Activated B cell treated with CpG ODN at 0.5 μM for 24 hours (primary cell): ENCODE measurements at regions not wholly inside any gene's neighbourhood (a gene's known extent, or its start where the extent isn't known, plus 50 kb on each side); places are given as distances from the start of the nearest gene placed in this dataset.
"Not testable (repeated sequence)": the region's sequence is repeated elsewhere in the genome, so short reads cannot be mapped to it uniquely, and the experiment has no call there.

ENCODE experiments used
- ATAC-seq: fragments of 200-7000 bp; cut with Tn5 transposase; one replicate; pipeline ENCODE4 v1.10.0; 2021; ENCODE audit warnings: low read depth, mild to moderate bottlenecking, moderate library complexity
- CTCF ChIA-PET: fragments of 350-600 bp; sonication (Branson Sonifier 250); formaldehyde crosslinking; loops from one replicate; lab custom pipeline; 2021; ENCODE audit warnings: antibody characterized with exemption; lab: Charles Lee
- POLR2A ChIA-PET: fragments of 350-600 bp; sonication (Branson Sonifier 250); formaldehyde crosslinking; loops from one replicate; lab custom pipeline; 2021; ENCODE audit warnings: antibody characterized with exemption; lab: Charles Lee
- DNase-seq: peaks from one replicate; pipeline ENCODE4 v3.0.0; 2022
- H3K27ac Mint-ChIP-seq: one replicate; pipeline ENCODE4 v1.8.0; 2020; ENCODE audit warnings: mixed read lengths
- H3K27me3 Mint-ChIP-seq: one replicate; pipeline ENCODE4 v1.8.0; 2021; ENCODE audit warnings: mixed read lengths
- H3K36me3 Mint-ChIP-seq: one replicate; pipeline ENCODE4 v1.8.0; 2021; ENCODE audit warnings: low read depth, mixed read lengths
- H3K4me1 Mint-ChIP-seq: one replicate; pipeline ENCODE4 v1.8.0; 2021; ENCODE audit warnings: mixed read lengths
- H3K4me3 Mint-ChIP-seq: one replicate; pipeline ENCODE4 v1.8.0; 2020; ENCODE audit warnings: mild to moderate bottlenecking, mixed read lengths
- H3K9me3 Mint-ChIP-seq: one replicate; pipeline ENCODE4 v1.8.0; 2020; ENCODE audit warnings: mixed read lengths
- intact Hi-C: fragments of 100-400 bp; cut with micrococcal nuclease; formaldehyde crosslinking; loops from one replicate; pipeline ENCODE4 v1.15.1; 2024
- TF ChIP-seq, protein P1 (sequence below): fragments of 200-600 bp; IDR thresholded peaks from one replicate; pipeline ENCODE4 v1.8.0; 2022; ENCODE audit warnings: antibody characterized with exemption, mild to moderate bottlenecking

DNA sequence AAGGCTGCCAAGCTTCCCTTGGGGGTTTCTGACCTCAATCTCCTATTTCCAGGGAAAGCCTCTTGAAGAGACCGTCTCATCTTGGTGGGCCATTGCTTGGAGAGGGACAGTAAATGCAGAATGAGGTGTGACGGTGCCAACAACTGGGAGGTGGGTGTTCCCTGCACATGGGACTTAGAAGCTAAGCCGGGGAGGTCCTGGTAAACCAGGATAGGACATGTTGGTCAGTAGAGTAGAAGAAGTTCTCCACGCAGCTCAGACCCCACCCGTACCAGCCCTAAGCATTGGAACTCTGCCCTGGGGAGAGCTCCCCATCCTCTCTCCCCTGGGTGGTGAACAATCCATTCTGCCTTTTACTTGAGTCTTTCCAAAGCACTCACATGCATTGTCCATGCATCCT lies 92.0 kb downstream of the SOX1 start:
- intact Hi-C loops = no loop called here
- H3K4me1 Mint-ChIP-seq = no peaks in the 10 kb centered on the region
- POLR2A ChIA-PET = no interaction called here
- H3K9me3 Mint-ChIP-seq = peaks cover 10% of the 10 kb centered on the region
- TF ChIP-seq, protein P1, sequence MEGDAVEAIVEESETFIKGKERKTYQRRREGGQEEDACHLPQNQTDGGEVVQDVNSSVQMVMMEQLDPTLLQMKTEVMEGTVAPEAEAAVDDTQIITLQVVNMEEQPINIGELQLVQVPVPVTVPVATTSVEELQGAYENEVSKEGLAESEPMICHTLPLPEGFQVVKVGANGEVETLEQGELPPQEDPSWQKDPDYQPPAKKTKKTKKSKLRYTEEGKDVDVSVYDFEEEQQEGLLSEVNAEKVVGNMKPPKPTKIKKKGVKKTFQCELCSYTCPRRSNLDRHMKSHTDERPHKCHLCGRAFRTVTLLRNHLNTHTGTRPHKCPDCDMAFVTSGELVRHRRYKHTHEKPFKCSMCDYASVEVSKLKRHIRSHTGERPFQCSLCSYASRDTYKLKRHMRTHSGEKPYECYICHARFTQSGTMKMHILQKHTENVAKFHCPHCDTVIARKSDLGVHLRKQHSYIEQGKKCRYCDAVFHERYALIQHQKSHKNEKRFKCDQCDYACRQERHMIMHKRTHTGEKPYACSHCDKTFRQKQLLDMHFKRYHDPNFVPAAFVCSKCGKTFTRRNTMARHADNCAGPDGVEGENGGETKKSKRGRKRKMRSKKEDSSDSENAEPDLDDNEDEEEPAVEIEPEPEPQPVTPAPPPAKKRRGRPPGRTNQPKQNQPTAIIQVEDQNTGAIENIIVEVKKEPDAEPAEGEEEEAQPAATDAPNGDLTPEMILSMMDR = no peak
- no peak for DNase-seq
- H3K36me3 Mint-ChIP-seq = no peaks in the 10 kb centered on the region
- no peak overlapping the region for H3K27ac Mint-ChIP-seq
- peaks cover 17% of the 10 kb centered on the region for H3K27me3 Mint-ChIP-seq
- CTCF ChIA-PET = no interaction called here
- ATAC-seq = no peak
- no peak overlapping the region for H3K4me3 Mint-ChIP-seq

DNA sequence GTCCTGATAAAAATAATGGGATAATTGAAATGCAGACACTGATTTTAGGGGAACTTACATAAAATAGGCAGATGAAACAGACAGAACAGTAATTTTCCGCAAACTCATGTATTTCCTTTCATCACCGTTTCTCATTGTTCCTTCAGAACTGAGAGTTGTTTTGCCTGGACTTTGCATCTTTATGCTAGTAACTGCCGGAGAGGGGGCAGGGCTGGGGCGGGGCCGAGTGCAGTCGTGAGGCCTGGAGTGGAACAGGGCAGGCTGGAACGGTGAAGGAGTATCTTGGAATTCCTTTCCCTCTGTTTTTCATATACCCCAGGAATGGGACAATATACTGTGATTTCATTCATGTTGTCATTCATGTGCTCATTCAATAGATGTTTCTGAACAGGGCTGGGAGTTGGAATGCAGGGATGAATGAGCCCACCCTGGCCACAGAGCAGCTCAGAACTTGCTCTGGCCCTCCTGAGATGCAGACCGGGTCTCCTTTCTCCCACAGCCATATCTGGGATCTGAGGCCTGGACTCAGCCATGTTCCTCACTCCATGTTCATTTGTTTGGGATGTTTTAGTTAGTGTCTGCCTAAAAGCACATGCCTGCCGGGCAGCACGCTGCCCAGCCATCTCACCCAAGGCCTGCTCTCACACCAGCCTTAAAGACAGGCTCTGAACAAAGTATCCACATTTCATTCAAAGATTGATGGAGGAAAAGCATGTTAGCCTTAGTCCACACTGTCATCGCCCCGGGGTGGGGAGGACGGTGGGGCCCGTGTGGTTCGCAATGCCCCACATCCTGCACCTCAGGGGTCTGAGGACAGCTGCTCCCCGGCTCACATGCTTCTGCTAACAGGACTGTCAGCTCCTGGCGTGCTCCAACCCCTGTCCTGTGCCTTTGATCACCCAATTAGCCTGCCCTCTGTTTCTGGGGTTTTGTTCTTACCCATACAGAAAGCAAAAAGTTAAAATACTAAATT lies 92.9 kb downstream of the SOX1 start:
- peaks cover 10% of the 10 kb centered on the region for H3K9me3 Mint-ChIP-seq
- TF ChIP-seq, protein P1 = no peak
- H3K27ac Mint-ChIP-seq = no peak overlapping the region
- DNase-seq (no peak), ATAC-seq (no peak)
- ChIA-PET POLR2A (no interaction called here), CTCF (no interaction called here)
- H3K4me3 Mint-ChIP-seq = no peak overlapping the region
- no peaks in the 10 kb centered on the region for H3K36me3 Mint-ChIP-seq
- H3K27me3 Mint-ChIP-seq = peaks cover 15% of the 10 kb centered on the region
- intact Hi-C loops = no loop called here
- H3K4me1 Mint-ChIP-seq = no peaks in the 10 kb centered on the region

DNA sequence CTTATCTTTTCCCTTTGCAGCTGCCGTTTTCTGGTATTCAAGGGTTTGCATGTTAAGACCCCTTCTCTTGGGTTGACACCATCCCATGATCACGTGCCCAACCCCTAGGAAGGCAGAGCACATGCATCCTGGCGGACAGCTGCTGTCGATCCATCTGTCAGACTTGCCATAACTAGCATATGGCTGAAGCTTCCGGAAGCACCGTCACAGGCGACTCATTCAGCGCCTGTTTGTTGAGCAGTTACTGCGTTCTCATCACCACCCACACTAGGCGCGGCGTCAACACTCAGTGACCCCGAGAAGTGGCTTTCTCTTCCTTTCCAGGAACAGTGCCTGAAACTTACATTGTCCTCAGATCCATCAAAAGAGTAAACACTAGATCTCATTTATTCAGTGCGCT lies 93.6 kb downstream of the SOX1 start:
- POLR2A ChIA-PET = no interaction called here
- DNase-seq (no peak), ATAC-seq (no peak)
- Mint-ChIP-seq H3K27me3 (peaks cover 15% of the 10 kb centered on the region), H3K4me3 (no peak overlapping the region), H3K36me3 (no peaks in the 10 kb centered on the region), H3K9me3 (peaks cover 10% of the 10 kb centered on the region), H3K27ac (no peak overlapping the region), H3K4me1 (no peaks in the 10 kb centered on the region)
- TF ChIP-seq, protein P1 = no peak
- intact Hi-C loops = no loop called here
- CTCF ChIA-PET = no interaction called here

DNA sequence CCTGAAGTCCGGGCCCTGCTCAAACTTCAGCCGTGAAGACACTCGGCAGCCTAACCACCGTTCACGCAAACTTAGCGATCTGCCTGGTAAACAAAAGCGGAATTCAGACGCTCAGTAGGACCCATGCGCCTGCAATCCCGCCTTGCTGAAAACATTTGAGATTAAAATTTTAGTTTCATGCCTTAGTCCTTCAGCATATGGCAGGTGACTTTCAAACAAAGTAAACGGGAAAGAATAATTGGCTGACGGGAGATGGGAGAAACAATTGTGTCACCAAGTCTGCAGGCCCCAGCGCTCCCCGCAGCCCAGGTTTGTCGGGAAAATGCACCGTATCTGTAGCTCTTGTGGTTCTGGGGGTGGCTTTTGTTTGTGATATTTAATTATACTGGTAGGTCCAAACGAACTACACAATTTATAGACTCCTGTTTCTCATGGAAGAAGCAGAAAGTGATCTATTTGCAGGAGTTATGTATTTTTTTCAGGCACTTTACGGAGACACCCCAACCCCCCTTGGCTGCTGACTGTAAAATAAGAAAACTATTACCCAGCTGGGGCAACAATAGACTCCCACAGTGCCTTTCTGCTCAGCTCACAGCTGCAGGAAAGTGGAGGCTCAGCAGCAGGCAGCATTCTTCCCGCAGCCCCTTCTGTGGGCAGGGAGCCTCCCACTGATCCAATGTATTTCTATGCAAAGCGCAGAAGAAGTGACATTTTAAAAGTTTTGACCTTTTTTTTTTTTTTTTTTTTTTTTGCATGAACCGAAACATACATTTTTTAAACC lies 94.8 kb downstream of the SOX1 start:
- no peak for DNase-seq
- intact Hi-C loops = no loop called here
- no peaks in the 10 kb centered on the region for H3K36me3 Mint-ChIP-seq
- H3K27ac Mint-ChIP-seq = no peak overlapping the region
- no peak overlapping the region for H3K4me3 Mint-ChIP-seq
- no peaks in the 10 kb centered on the region for H3K4me1 Mint-ChIP-seq
- CTCF ChIA-PET = no interaction called here
- H3K9me3 Mint-ChIP-seq = peaks cover 7% of the 10 kb centered on the region
- POLR2A ChIA-PET = no interaction called here
- TF ChIP-seq, protein P1 = no peak
- ATAC-seq = no peak
- peaks cover 15% of the 10 kb centered on the region for H3K27me3 Mint-ChIP-seq

DNA sequence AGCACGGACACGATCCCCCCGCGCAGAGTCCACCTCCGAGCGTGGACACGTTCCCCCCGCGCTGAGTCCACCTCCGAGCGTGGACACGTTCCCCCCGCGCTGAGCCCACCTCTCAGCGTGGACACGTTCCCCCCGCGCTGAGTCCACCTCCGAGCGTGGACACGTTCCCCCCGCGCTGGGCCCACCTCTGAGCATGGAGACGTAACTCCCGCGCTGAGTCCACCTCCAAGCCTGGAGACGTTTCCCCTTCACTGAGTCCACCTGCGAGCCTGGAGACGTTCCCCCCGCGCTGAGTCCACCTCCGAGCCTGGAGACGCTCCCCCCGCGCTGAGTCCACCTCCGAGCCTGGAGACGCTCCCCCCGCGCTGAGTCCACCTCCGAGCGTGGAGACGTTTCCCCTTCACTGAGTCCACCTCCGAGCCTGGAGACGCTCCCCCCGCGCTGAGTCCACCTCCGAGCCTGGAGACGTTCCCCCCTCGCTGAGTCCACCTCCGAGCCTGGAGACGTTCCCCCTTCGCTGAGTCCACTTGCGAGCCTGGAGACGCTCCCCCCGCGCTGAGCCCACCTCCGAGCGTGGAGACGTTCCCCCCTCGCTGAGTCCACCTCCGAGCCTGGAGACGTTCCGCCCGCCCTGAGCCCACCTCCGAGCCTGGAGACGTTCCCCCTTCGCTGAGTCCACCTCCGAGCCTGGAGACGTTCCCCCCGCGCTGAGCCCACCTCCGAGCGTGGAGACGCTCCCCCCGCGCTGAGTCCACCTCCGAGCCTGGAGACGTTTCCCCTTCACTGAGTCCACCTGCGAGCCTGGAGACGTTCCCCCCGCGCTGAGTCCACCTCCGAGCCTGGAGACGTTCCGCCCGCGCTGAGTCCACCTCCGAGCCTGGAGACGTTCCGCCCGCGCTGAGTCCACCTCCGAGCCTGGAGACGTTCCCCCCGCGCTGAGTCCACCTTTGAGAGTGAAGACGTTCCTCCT lies 97.0 kb downstream of the SOX1 start:
- H3K27ac Mint-ChIP-seq, H3K9me3 Mint-ChIP-seq, POLR2A ChIA-PET, intact Hi-C loops, CTCF ChIA-PET, H3K4me3 Mint-ChIP-seq, DNase-seq, ATAC-seq, H3K36me3 Mint-ChIP-seq, H3K4me1 Mint-ChIP-seq: not testable (repeated sequence)
- H3K27me3 Mint-ChIP-seq = peaks cover 14% of the 10 kb centered on the region
